Mammary epithelial cell (primary cell): ENCODE measurements at regions not wholly inside any gene's neighbourhood (a gene's known extent, or its start where the extent isn't known, plus 50 kb on each side); places are given as distances from the start of the nearest gene placed in this dataset.

Experiments
- CTCF ChIP-seq, 2 donors: IDR thresholded peaks in 1 of 2; conservative IDR thresholded peaks in 1 of 2; 2 replicates each; pipeline ENCODE4 v1.5.1; 2011 to 2012; ENCODE audit warnings: inconsistent platforms in 2 of 2, low read length in 2 of 2, mild to moderate bottlenecking in 2 of 2, control low read depth in 1 of 2, low read depth in 1 of 2; ENCODE audit not compliant: insufficient read depth in 1 of 2; ENCODE audit errors: extremely low read depth in 1 of 2
- EZH2 ChIP-seq: IDR thresholded peaks from 2 replicates; pipeline ENCODE4 v1.6.1; 2012; ENCODE audit warnings: low read length, inconsistent platforms, borderline replicate concordance

DNA sequence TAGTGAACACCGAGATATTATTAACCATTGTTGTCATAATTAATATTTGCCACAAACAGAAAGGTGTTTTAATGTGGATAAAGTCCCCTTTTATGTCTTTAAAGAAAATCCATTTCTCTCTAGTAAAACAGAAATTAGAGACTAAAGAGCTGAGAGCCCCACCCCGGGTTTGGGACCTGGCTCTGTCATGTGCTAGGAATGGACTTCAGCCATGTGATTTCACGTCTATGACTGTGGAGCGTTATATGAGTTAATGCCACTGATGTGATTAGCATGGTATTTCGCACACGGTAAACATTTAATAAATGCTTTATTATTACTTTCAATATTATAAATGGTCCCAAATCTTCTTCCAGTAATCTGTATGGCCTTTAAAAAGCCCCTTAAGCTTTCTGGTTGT lies 205.0 kb upstream of the NFIA start:
- no peak for TF ChIP-seq CTCF (conservative IDR thresholded peaks at IDR 0.05 in 1 of 2, IDR thresholded peaks at IDR 0.05 in 1 of 2; ENCODE audit: extremely low read depth in 1 of 2, insufficient read depth in 1 of 2, low read depth in 1 of 2, low read length in 2 of 2)
- TF ChIP-seq EZH2, result no peak
